Fibroblast of villous mesenchyme (primary cell): ENCODE measurements at regions not wholly inside any gene's neighbourhood (a gene's known extent, or its start where the extent isn't known, plus 50 kb on each side); places are given as distances from the start of the nearest gene placed in this dataset.

Experiments used
- DNase-seq: peaks from one replicate; pipeline ENCODE4 v3.0.0-alpha.2; 2010; ENCODE audit warnings: low read depth
- H3K4me3 ChIP-seq: 2 replicates; pipeline ENCODE4 v1.5.1; 2011; ENCODE audit warnings: low read depth, mild to moderate bottlenecking, low read length
- CTCF ChIP-seq: IDR thresholded peaks from 2 replicates; pipeline ENCODE4 v1.5.1; 2012; ENCODE audit warnings: low read depth, mild to moderate bottlenecking, low read length; ENCODE audit not compliant: insufficient read depth

GRCh38 chr1:177495878-177496277, 325.1 kb downstream of the BRINP2 start:
- no peak overlapping the region for H3K4me3 ChIP-seq
- TF ChIP-seq CTCF = peak; percentile 12
- no peak for DNase-seq

- H3K4me3 ChIP-seq = no peak overlapping the region
- no peak for DNase-seq
- no peak for TF ChIP-seq CTCF
Observed at GRCh38 chr1:177490786-177491185, 320.0 kb downstream of the BRINP2 start.

GRCh38 chr1:177490036-177490639, 319.4 kb downstream of the BRINP2 start:
- TF ChIP-seq CTCF = no peak
- DNase-seq = no peak
- no peak overlapping the region for H3K4me3 ChIP-seq

GRCh38 chr1:177488722-177489121, 318.0 kb downstream of the BRINP2 start:
- no peak for DNase-seq
- TF ChIP-seq CTCF = no peak

GRCh38 chr1:177487481-177487880, 316.7 kb downstream of the BRINP2 start:
- H3K4me3 ChIP-seq = no peak overlapping the region
- no peak for TF ChIP-seq CTCF
- DNase-seq = no peak

More at GRCh38 chr1:177488722-177489121, 318.0 kb downstream of the BRINP2 start:
- no peak overlapping the region for H3K4me3 ChIP-seq

GRCh38 chr1:177480741-177481305, 310.1 kb downstream of the BRINP2 start:
- no peak overlapping the region for H3K4me3 ChIP-seq
- no peak for TF ChIP-seq CTCF
- DNase-seq = no peak

- H3K4me3 ChIP-seq = no peak overlapping the region
- TF ChIP-seq CTCF = no peak
- no peak for DNase-seq
Observed at GRCh38 chr1:177479600-177479999, 308.8 kb downstream of the BRINP2 start.
